Esophagus squamous epithelium (tissue), 4 donors: ENCODE measurements at regions not wholly inside any gene's neighbourhood (a gene's known extent, or its start where the extent isn't known, plus 50 kb on each side); places are given as distances from the start of the nearest gene placed in this dataset.

Experiments used
- CTCF ChIP-seq, 6 experiments: fragments of 450-650 bp in 4 of 6; fragments of 200-600 bp in 2 of 6; sonication (generic) in 2 of 6; IDR thresholded peaks; one replicate each; pipeline ENCODE4 v1.5.1; 2016 to 2019; ENCODE audit warnings: antibody characterized with exemption in 6 of 6, mild to moderate bottlenecking in 4 of 6, moderate library complexity in 4 of 6
- POLR2A ChIP-seq, 4 donors: fragments of 450-650 bp; IDR thresholded peaks; one replicate each; pipeline ENCODE4 v1.6.1; 2017; ENCODE audit warnings: antibody characterized with exemption in 4 of 4, mild to moderate bottlenecking in 4 of 4, moderate library complexity in 3 of 4

- no peak for TF ChIP-seq CTCF (IDR thresholded peaks at IDR 0.05)
- no peak for TF ChIP-seq POLR2A (IDR thresholded peaks at IDR 0.05)
These were observed 113.0 kb downstream of the BEGAIN start for GRCh38 chr14:100474196-100474595.
